Mucosa of descending colon (tissue), 3 donors: ENCODE measurements at regions not wholly inside any gene's neighbourhood (a gene's known extent, or its start where the extent isn't known, plus 50 kb on each side); places are given as distances from the start of the nearest gene placed in this dataset.

ENCODE experiments used
- ATAC-seq: fragments of 200-7000 bp; cut with Tn5 transposase; one replicate; pipeline ENCODE4 v1.9.1; 2020; ENCODE audit warnings: mild to moderate bottlenecking, moderate library complexity
- DNase-seq, 3 donors: peaks; one replicate each; pipeline ENCODE4 v3.0.0-alpha.2; 2020
- H3K36me3 ChIP-seq: fragments of 200-600 bp; one replicate; pipeline ENCODE4 v1.8.0; 2021; ENCODE audit warnings: low read depth, mild to moderate bottlenecking
- H3K4me1 ChIP-seq: fragments of 200-600 bp; one replicate; pipeline ENCODE4 v1.8.0; 2021; ENCODE audit warnings: low read depth, mild to moderate bottlenecking
- H3K4me3 ChIP-seq: fragments of 200-600 bp; one replicate; pipeline ENCODE4 v1.8.0; 2021; ENCODE audit warnings: mild to moderate bottlenecking
- H3K9me3 ChIP-seq: fragments of 200-600 bp; one replicate; pipeline ENCODE4 v1.8.0; 2021; ENCODE audit warnings: mild to moderate bottlenecking
- intact Hi-C, 2 donors: fragments of 100-400 bp; cut with DNase I in 1 of 2; cut with micrococcal nuclease in 1 of 2; formaldehyde crosslinking; loops; one replicate each; pipeline versions ENCODE4 v1.11.0 to v1.11.1; 2022; cut with DNase I, micrococcal nuclease
- TF ChIP-seq, protein P1 (sequence below): fragments of 200-600 bp; IDR thresholded peaks from one replicate; pipeline ENCODE4 v1.8.0; 2022; ENCODE audit warnings: antibody characterized with exemption, mild to moderate bottlenecking
- donor health status: DM: no; HTN: no; CAD: no; lungs with moderate emphysema.
- donor health status: DM: no; HTN: no; CAD: no.
- donor health status: DM: no; HTN: yes; CAD: no.

- TF ChIP-seq, protein P1, sequence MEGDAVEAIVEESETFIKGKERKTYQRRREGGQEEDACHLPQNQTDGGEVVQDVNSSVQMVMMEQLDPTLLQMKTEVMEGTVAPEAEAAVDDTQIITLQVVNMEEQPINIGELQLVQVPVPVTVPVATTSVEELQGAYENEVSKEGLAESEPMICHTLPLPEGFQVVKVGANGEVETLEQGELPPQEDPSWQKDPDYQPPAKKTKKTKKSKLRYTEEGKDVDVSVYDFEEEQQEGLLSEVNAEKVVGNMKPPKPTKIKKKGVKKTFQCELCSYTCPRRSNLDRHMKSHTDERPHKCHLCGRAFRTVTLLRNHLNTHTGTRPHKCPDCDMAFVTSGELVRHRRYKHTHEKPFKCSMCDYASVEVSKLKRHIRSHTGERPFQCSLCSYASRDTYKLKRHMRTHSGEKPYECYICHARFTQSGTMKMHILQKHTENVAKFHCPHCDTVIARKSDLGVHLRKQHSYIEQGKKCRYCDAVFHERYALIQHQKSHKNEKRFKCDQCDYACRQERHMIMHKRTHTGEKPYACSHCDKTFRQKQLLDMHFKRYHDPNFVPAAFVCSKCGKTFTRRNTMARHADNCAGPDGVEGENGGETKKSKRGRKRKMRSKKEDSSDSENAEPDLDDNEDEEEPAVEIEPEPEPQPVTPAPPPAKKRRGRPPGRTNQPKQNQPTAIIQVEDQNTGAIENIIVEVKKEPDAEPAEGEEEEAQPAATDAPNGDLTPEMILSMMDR, result no peak
- Histone ChIP-seq H3K4me3 (no peak overlapping the region), H3K4me1 (no peaks in the 10 kb centered on the region), H3K36me3 (no peaks in the 10 kb centered on the region), H3K9me3 (no peaks in the 10 kb centered on the region)
- ATAC-seq, result no peak
- no peak for DNase-seq
- intact Hi-C loops, result no loop called here
Observed at GRCh38 chr12:47352067-47352466, 272.3 kb upstream of the AMIGO2 start.

- TF ChIP-seq, protein P1, result no peak
- H3K4me1 ChIP-seq, result no peaks in the 10 kb centered on the region
- no peaks in the 10 kb centered on the region for H3K9me3 ChIP-seq
- no peaks in the 10 kb centered on the region for H3K36me3 ChIP-seq
- DNase-seq (no peak), ATAC-seq (no peak)
- intact Hi-C loops, result no loop called here
- H3K4me3 ChIP-seq, result no peak overlapping the region
Observed at GRCh38 chr12:47351526-47351925, 271.8 kb upstream of the AMIGO2 start.

DNA sequence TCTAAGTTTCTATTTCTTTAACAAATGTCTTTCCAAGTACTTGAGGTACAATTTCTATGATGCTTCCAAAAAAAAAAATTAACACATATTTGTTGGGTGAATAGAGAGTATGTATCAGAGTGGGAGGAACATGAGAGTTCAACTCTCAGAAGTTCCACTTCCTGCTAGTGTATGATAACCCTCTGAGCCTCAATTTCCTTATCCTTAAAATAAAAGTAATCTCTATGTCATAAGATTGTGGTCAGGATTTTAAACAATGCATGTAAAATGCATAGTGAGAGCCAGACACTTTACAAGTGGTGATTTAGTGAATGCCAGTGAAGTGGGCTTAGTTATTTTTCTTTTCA is 270.3 kb upstream of the AMIGO2 start:
- no peaks in the 10 kb centered on the region for H3K36me3 ChIP-seq
- H3K4me3 ChIP-seq, result no peak overlapping the region
- no peaks in the 10 kb centered on the region for H3K9me3 ChIP-seq
- TF ChIP-seq, protein P1, result no peak
- ATAC-seq (no peak), DNase-seq (no peak)
- intact Hi-C loops, result no loop called here
- H3K4me1 ChIP-seq, result no peaks in the 10 kb centered on the region

DNA sequence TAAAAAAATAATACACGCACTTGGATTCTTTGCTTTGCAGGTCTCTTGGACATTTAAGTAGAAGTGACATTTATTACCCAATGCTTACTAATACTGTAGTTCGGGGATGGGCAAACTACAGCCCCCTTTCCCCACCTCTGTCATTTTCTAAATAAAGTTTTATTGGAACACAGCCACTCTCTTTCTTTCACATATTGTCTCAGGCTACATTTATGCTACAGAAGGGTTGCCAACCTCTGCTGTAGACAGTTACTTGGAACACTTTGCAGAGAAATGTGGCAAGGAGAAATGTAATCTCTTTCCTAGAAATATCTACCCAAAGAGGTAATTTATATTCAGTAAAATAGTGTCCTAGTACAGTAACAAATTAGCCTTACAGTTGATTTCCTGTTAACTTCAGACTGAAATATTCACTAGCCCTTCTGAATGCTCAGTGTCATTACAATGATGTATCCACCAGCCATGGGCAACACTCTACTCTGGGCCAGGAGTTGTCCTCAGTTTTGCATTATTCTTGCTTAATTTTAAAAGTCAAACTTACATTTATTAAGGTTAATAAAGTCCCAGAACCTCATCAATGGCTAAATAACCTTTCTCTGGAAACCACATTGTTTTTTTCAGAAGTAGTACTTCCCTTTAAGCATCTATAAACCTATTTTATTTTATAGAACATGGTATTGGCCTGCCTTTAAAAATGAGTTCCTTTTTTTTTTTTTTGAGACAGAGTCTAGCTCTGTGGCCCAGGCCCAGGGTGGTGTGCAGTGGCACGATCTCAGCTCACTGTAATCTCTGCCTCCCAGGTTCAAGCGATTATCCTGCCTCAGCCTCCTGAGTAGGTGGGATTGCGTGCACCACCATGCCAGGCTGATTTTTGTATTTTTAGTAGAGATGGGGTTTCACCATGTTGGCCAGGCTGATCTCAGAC is 269.6 kb upstream of the AMIGO2 start:
- TF ChIP-seq, protein P1, result no peak
- Histone ChIP-seq H3K36me3 (no peaks in the 10 kb centered on the region), H3K4me1 (no peaks in the 10 kb centered on the region), H3K4me3 (no peak overlapping the region), H3K9me3 (no peaks in the 10 kb centered on the region)
- ATAC-seq (no peak), DNase-seq (no peak)
- intact Hi-C loops, result no loop called here

DNA sequence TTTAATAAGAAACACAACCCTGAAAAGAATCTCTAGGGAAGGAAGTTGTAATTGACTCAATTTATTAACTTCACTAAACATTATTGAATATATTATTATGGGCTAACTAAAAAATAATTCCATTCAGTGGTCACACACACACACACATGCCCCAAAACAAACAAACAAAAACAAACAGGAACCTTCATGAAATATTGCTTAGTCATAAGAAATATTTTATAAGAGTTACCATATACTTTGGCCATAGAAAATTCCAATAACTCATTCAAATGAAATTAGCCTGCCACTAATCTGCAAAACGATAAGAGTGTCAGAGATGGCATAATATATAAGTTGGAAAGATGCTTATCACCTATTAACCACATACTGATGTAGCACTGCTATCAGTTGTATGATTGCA is 268.4 kb upstream of the AMIGO2 start:
- Histone ChIP-seq H3K4me3 (no peak overlapping the region), H3K9me3 (no peaks in the 10 kb centered on the region), H3K36me3 (no peaks in the 10 kb centered on the region), H3K4me1 (no peaks in the 10 kb centered on the region)
- intact Hi-C loops, result no loop called here
- TF ChIP-seq, protein P1, result no peak
- ATAC-seq (no peak), DNase-seq (no peak)
